ENCODE measurements at regions not wholly inside any gene's neighbourhood (a gene's known extent, or its start where the extent isn't known, plus 50 kb on each side); places are given as distances from the start of the nearest gene placed in this dataset.

DNA sequence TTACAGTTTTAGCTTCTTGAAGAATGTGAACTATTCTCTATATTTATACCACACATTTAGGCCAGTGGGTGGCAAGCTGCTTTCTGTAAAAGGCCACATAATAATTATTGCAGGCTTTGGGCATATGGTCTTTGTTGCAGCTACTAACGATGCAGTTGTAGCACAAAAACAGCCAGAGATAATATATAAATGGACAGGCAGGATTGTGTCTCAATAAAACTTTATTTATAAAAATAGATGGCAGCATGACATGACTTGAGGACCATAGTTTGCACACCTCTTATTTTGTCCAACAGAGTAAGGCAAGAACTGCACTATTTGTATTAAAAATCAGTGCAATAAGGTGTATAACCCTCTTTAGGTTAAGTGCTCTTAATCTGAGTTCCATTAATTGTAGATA, 415.0 kb downstream of the ANXA1 start:
- no peak for DNase-seq

- no peak for DNase-seq
These were observed 421.6 kb downstream of the ANXA1 start for GRCh38 chr9:73573235-73573634.

- no peak for DNase-seq
These were observed 423.7 kb downstream of the ANXA1 start for GRCh38 chr9:73575101-73576060.

- no peak for DNase-seq
These were observed 426.2 kb downstream of the ANXA1 start for GRCh38 chr9:73577848-73578247.

- DNase-seq, result no peak
These were observed 428.2 kb downstream of the ANXA1 start for GRCh38 chr9:73579823-73580222.

DNA sequence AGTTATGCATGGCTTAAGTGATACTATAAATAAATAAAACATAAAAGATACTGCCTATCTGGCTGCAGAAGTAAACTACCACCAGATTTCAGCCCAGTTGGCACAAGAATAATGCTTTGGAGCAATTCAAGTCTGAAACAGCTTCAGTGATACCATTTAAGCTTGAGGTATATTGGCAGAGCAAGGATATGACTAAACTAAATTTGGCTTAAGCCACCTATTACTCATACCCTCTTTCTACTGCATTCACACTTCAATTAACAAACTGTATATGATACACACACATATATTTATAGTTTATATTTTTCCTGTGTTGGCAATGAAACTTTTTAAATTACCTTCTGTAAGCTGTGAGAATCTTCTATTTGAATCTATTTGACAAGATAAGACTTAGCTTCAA, 431.9 kb downstream of the ANXA1 start:
- DNase-seq, result no peak

GRCh38 chr9:73595036-73595545, 443.4 kb downstream of the ANXA1 start:
- no peak for DNase-seq

- no peak for DNase-seq
These were observed 444.7 kb downstream of the ANXA1 start for GRCh38 chr9:73596321-73596720.

DNA sequence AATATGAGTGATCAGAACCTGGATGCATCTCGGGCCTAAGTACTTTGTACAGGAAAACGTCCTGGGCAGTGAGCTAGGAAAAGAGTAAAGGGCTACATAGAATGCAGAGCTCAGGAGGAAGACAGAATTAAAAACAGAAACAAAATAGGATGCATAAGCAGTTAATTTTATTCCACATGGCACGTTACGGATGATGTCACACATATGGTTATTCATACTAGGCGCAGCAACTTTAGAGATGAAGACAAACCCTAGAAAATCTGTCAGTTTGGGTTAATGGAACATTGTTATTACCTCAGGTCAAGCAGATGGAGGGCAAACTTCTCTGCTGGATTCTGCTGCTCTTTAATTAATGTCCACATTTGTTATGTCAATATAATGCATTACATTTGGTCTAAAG, 445.4 kb downstream of the ANXA1 start:
- DNase-seq, result no peak

- no peak for DNase-seq
These were observed 446.1 kb downstream of the ANXA1 start for GRCh38 chr9:73597771-73598170.

GRCh38 chr9:73609381-73609780, 457.7 kb downstream of the ANXA1 start:
- DNase-seq, result no peak

GRCh38 chr9:73611032-73611431, 459.4 kb downstream of the ANXA1 start:
- DNase-seq, result no peak

- no peak for DNase-seq
These were observed 461.5 kb downstream of the ANXA1 start for GRCh38 chr9:73613092-73613701.

GRCh38 chr9:73615557-73615956, 463.9 kb downstream of the ANXA1 start:
- DNase-seq, result no peak

DNA sequence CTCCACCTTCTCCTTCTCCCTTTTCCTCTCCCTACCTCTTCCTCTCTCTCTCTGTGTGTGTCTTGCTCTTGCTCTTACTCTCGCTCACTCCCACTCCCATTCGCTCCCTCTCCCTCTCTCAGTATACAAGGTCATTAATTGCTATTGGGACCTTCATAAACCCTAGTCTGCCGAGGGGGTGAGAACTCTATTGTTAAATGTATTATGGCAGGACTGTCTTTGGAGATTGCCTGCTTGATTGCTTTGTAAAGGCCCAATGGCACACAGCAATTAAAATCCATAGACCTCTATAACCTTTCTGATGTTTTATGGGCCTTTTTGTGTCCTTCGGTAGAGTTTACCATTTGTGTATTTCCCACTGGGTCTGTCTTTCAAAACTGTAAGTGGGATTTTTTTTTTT, 465.9 kb downstream of the ANXA1 start:
- DNase-seq, result no peak

DNA sequence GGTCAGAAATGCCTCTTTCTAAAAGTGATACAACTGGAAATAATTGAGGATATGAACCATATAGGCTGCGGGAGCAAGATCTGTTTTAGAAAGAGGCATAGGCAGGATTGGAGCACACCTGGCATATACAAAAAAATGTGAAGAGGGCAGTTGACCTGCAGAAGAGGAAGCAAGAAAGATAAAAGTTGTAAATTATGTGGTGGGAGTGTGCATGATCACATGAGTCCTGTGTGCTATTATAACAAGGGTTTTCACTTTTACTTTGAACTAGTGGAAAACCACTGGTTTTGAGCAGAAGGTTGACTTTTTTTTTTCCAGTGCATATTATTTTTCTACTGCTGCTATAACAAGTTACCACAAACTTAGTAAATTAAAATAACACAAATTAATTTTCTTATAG, 489.3 kb downstream of the ANXA1 start:
- no peak for DNase-seq

DNA sequence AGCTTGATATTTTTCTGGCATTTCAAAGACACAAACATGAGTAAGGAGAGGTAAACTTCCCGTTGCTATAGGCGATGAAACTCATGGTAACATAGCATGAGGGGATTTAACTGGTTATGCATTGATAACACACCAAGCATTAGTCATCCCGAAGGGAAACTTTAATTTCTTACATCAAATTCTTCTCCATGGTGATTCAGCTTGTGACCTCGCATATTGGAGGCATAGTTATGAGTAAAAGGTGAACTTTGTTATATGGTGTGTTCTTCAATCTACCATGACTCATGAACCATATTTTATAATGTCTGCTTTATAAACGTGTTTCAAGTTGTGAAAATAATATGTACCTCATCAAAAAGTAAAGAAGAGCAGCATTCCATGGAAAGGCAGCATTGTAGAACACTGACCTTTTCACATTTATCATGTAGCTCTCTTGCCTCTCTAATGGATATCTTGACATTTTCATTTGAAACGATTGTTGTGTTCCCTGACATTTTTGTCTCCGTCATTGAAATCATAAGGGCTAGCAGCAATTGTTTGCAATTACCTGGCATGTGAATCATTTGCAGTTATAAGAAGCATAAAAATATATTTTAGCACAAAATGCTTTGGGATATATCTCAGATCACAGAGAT, 491.8 kb downstream of the ANXA1 start:
- no peak for DNase-seq

GRCh38 chr9:73647560-73647959, 495.9 kb downstream of the ANXA1 start:
- no peak for DNase-seq

- DNase-seq, result no peak
These were observed 497.9 kb downstream of the ANXA1 start for GRCh38 chr9:73649552-73649951.

GRCh38 chr9:73655363-73655762, 503.7 kb downstream of the ANXA1 start:
- no peak for DNase-seq

- no peak for DNase-seq
These were observed 504.2 kb downstream of the ANXA1 start for GRCh38 chr9:73655831-73656230.

- DNase-seq, result no peak
These were observed 513.6 kb downstream of the ANXA1 start for GRCh38 chr9:73665253-73665652.

GRCh38 chr9:73667749-73668148, 516.1 kb downstream of the ANXA1 start:
- no peak for DNase-seq

DNA sequence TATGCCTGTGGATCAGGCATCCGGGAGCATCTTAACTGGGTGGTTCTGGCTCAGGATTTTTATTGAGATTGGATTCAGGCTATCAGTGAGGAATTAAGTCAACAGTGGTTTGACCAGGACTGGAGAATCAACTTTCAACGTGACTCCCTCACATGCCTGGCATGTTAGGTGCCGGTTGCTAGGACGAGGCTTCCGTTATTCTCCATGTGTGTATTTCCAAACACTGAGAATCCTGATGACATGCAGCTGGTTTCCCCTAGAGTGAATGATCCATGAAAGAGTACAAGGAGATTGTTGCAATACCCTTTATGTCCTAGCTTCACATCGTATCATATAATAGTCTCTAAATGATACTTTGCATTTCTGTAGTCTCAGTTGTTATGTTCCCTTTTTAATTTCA, 529.2 kb downstream of the ANXA1 start:
- DNase-seq, result no peak

Measured in CD4-positive, alpha-beta T cell treated with Interleukin-17A for 1 hour (primary cell).